ENCODE measurements at regions not wholly inside any gene's neighbourhood (a gene's known extent, or its start where the extent isn't known, plus 50 kb on each side); places are given as distances from the start of the nearest gene placed in this dataset.
A peak's percentile ranks its signal among the peaks of the same experiment; 100 is the strongest.

DNA sequence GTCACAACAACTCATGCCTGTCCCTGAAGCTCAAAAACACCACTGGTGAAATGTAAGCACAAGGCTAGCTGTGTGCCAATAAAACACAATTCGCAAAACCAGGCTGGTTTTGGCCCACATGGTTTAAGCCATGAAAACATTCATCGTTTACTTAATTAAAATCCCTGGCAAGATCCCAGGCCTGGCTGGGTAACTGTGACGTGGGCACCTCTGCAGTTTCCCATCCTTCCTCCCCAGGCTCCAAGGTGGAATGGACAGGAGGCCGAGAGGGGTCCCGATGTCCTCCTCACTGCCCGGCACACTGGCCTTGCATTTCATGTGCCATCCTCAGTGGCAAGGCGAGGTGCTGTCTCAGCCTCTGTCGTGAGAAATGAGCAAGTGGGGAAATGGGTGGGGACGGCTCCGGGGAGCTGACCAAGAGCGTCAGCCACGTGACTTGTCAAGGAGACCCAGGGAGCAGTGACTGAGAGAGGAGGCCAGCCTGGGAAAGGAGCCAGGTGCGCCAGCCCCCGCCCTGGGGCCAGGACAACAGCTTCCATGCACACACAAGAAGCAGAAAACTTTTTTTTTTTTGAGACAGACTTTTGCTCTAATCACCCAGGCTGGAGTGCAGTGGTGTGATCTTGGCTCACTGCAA lies 153.1 kb upstream of the RAB4A start:
- H3K4me3 ChIP-seq, result peak overlapping the region in 1 of 2 donors; percentile 17
- H3K27ac ChIP-seq, result peak overlapping the region; percentile 86 to 90 (median 88)
- 15 to 23% methylated on average over 6 to 8 of the region's 14 CpGs for WGBS, 2 donors (ENCODE audit: low coverage in 1 of 2)
- ATAC-seq, result peak; percentile 81
- H3K4me1 ChIP-seq, result peaks cover 0 to 68% (median 7%) of the 10 kb centered on the region in 3 donors
- TF ChIP-seq POLR2AphosphoS5 (IDR thresholded peaks at IDR 0.05), result peak; percentile 84
- TF ChIP-seq, protein P1, sequence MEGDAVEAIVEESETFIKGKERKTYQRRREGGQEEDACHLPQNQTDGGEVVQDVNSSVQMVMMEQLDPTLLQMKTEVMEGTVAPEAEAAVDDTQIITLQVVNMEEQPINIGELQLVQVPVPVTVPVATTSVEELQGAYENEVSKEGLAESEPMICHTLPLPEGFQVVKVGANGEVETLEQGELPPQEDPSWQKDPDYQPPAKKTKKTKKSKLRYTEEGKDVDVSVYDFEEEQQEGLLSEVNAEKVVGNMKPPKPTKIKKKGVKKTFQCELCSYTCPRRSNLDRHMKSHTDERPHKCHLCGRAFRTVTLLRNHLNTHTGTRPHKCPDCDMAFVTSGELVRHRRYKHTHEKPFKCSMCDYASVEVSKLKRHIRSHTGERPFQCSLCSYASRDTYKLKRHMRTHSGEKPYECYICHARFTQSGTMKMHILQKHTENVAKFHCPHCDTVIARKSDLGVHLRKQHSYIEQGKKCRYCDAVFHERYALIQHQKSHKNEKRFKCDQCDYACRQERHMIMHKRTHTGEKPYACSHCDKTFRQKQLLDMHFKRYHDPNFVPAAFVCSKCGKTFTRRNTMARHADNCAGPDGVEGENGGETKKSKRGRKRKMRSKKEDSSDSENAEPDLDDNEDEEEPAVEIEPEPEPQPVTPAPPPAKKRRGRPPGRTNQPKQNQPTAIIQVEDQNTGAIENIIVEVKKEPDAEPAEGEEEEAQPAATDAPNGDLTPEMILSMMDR (IDR thresholded peaks at IDR 0.05), result no peak
- H3K27me3 ChIP-seq, result no peaks in the 10 kb centered on the region
- H3K36me3 ChIP-seq, result no peaks in the 10 kb centered on the region
- no peaks in the 10 kb centered on the region for H3K9me3 ChIP-seq

DNA sequence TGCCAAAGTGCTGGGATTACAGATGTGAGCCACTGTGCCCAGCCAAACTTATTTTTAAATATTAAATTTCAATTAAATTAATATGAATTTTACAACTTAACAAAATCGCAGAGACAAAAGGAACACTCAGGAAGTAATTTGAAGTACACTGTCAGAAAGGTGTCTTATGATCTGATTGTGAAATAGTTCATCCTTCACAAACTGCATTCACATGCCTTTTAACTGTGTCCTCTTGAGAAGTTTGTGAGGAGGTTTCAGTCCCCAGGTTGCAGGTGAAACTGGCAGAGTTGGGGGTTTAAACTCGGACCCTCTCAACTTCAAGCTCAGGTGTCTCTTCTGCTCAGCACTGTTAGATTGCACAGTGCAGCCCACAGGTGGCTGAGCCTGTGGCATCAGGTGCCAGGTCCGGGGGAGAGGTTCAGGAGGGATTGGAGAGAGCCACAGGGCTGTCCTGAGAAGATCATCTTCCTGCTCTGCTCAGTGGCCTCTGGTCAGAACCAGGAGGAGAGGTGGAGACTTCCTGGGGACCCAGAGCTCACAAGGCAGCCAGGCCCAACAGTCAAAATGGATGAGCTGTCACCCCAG lies 152.3 kb upstream of the RAB4A start:
- Histone ChIP-seq H3K4me3 (no peak overlapping the region), H3K36me3 (no peaks in the 10 kb centered on the region), H3K9me3 (no peaks in the 10 kb centered on the region), H3K27ac (peak overlapping the region; percentile 36 to 90 (median 88)), H3K27me3 (no peaks in the 10 kb centered on the region), H3K4me1 (peaks cover 0 to 61% (median 7%) of the 10 kb centered on the region in 3 donors)
- WGBS, 2 donors (ENCODE audit: low coverage in 1 of 2), result 50 to 78% methylated on average over 1 to 2 of the region's 3 CpGs
- TF ChIP-seq POLR2AphosphoS5 (IDR thresholded peaks at IDR 0.05) (no peak), EP300 (IDR thresholded peaks at IDR 0.05) (no peak), POLR2A (IDR thresholded peaks at IDR 0.05) (no peak)
- TF ChIP-seq, protein P1 (IDR thresholded peaks at IDR 0.05), result no peak
- ATAC-seq, result no peak

DNA sequence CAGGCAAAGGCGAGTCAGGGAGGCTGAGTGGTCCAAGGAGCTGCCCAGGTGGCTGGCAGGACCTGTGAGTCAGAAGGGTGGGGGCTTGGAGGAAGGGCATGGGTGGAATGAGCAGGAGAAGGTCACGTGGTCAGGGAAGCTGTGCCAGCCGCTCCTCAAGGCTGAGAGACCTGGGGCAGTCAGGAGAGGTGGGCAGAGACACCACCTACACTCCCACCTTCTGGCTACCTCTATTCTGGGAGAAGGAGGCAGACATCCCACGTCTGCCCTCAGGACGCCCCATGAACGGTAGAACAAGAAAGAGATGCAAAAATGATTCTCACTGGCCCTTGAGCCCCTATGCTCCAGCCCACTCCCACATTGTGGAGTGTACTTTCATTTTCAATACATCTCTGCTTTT lies 151.8 kb upstream of the RAB4A start:
- Histone ChIP-seq H3K4me1 (peaks cover 0 to 55% (median 7%) of the 10 kb centered on the region in 3 donors), H3K36me3 (no peaks in the 10 kb centered on the region), H3K4me3 (no peak overlapping the region), H3K9me3 (no peaks in the 10 kb centered on the region), H3K27ac (peak overlapping the region; percentile 36 to 90 (median 74)), H3K27me3 (no peaks in the 10 kb centered on the region)
- no peak for ATAC-seq
- TF ChIP-seq POLR2AphosphoS5 (IDR thresholded peaks at IDR 0.05) (no peak), POLR2A (IDR thresholded peaks at IDR 0.05) (no peak), EP300 (IDR thresholded peaks at IDR 0.05) (no peak)
- TF ChIP-seq, protein P1 (IDR thresholded peaks at IDR 0.05), result no peak
- 86 to 94% methylated on average over 5 to 6 of the region's 6 CpGs for WGBS, 2 donors (ENCODE audit: low coverage in 1 of 2)

DNA sequence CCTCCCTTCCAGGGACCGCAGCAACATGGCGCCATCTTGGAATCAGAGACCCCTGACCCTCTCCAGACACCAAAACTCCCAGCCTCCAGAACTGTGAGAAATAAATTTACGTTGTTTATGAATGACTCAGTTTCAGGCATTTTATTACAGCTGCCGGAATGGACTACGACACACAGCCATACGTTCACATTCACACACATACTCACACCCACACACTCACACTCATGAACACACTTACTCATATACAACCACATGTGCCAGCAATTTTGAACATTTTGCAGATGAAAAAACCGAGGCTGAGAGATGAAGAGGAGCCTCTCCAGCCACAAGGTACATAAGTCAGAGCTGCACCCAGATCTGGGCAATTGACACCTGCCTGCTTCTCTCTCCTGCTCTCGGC lies 151.0 kb upstream of the RAB4A start:
- Histone ChIP-seq H3K36me3 (no peaks in the 10 kb centered on the region), H3K27ac (peak overlapping the region in 3 of 4 donors; percentile 60 to 90 (median 88)), H3K27me3 (no peaks in the 10 kb centered on the region), H3K4me1 (peaks cover 0 to 48% (median 7%) of the 10 kb centered on the region in 3 donors), H3K4me3 (no peak overlapping the region), H3K9me3 (no peaks in the 10 kb centered on the region)
- TF ChIP-seq, protein P1 (IDR thresholded peaks at IDR 0.05), result no peak
- no peak for TF ChIP-seq POLR2A (IDR thresholded peaks at IDR 0.05)
- no peak for TF ChIP-seq POLR2AphosphoS5 (IDR thresholded peaks at IDR 0.05)
- no peak for TF ChIP-seq EP300 (IDR thresholded peaks at IDR 0.05)
- 87% methylated on average over 8 of the region's 8 CpGs; no CpG with 5 or more reads in 1 of the 2 donors for WGBS, 2 donors (ENCODE audit: low coverage in 1 of 2)
- no peak for ATAC-seq
